Vagina (tissue), 2 donors: ENCODE measurements at regions not wholly inside any gene's neighbourhood (a gene's known extent, or its start where the extent isn't known, plus 50 kb on each side); places are given as distances from the start of the nearest gene placed in this dataset.

Source experiments
- DNase-seq, 2 donors: peaks; one replicate each; pipeline ENCODE4 v3.0.0-alpha.2; 2017; ENCODE audit errors: extremely low spot score in 2 of 2
- H3K27ac ChIP-seq: fragments of 200-600 bp; sonication (generic); one replicate; pipeline ENCODE4 v1.5.1; 2019
- H3K27me3 ChIP-seq: fragments of 200-600 bp; sonication (generic); one replicate; pipeline ENCODE4 v1.5.1; 2019
- H3K36me3 ChIP-seq, 2 donors: fragments of 200-600 bp; sonication (generic); one replicate each; pipeline ENCODE4 v1.5.1; 2017 to 2019
- H3K4me1 ChIP-seq: fragments of 200-600 bp; sonication (generic); one replicate; pipeline ENCODE4 v1.5.1; 2019
- H3K4me3 ChIP-seq, 2 donors: fragments of 200-600 bp; sonication (generic); 1 replicate in 1 of 2; 2 replicates in 1 of 2; pipeline ENCODE4 v1.5.1; 2016 to 2019
- H3K9me3 ChIP-seq: fragments of 200-600 bp; sonication (generic); one replicate; pipeline ENCODE4 v1.5.1; 2019
- CTCF ChIP-seq, 3 experiments: fragments of 450-650 bp in 2 of 3; fragments of 200-600 bp in 1 of 3; sonication (generic) in 1 of 3; IDR thresholded peaks; one replicate each; pipeline ENCODE4 v1.5.1; 2017 to 2019; ENCODE audit warnings: antibody characterized with exemption in 3 of 3, mild to moderate bottlenecking in 2 of 3, moderate library complexity in 2 of 3
- POLR2A ChIP-seq, 2 donors: fragments of 450-650 bp; IDR thresholded peaks; one replicate each; pipeline ENCODE4 v1.6.1; 2017; ENCODE audit warnings: antibody characterized with exemption in 2 of 2, mild to moderate bottlenecking in 2 of 2, moderate library complexity in 2 of 2
- POLR2AphosphoS5 ChIP-seq, 2 donors: sonication (generic); formaldehyde crosslinking; IDR thresholded peaks; one replicate each; pipeline ENCODE4 v1.9.0; 2017; ENCODE audit warnings: antibody characterized with exemption in 2 of 2, mild to moderate bottlenecking in 2 of 2, low read depth in 1 of 2; ENCODE audit not compliant: insufficient read depth in 1 of 2
- intact Hi-C: fragments of 100-400 bp; cut with DNase I; formaldehyde crosslinking; loops from one replicate; pipeline ENCODE4 v1.15.1; 2023

- DNase-seq: no peak
- H3K4me1 ChIP-seq: no peaks in the 10 kb centered on the region
- no peaks in the 10 kb centered on the region for H3K9me3 ChIP-seq
- H3K27me3 ChIP-seq: no peaks in the 10 kb centered on the region
- intact Hi-C loops: no loop called here
- no peak overlapping the region for H3K4me3 ChIP-seq
- no peak overlapping the region for H3K27ac ChIP-seq
- no peaks in the 10 kb centered on the region for H3K36me3 ChIP-seq
- TF ChIP-seq CTCF (IDR thresholded peaks at IDR 0.05) (no peak), POLR2A (IDR thresholded peaks at IDR 0.05) (no peak), POLR2AphosphoS5 (IDR thresholded peaks at IDR 0.05; ENCODE audit: insufficient read depth in 1 of 2, low read depth in 1 of 2) (no peak)
Observed at GRCh38 chr12:113573148-113573547, 101.5 kb upstream of the LHX5 start.

- no peaks in the 10 kb centered on the region for H3K27me3 ChIP-seq
- intact Hi-C loops: no loop called here
Observed at GRCh38 chr12:113571713-113572112, 100.0 kb upstream of the LHX5 start.

GRCh38 chr12:113569806-113570205 is 98.1 kb upstream of the LHX5 start:
- no peaks in the 10 kb centered on the region for H3K4me1 ChIP-seq
- TF ChIP-seq POLR2A (IDR thresholded peaks at IDR 0.05) (no peak), CTCF (IDR thresholded peaks at IDR 0.05) (no peak), POLR2AphosphoS5 (IDR thresholded peaks at IDR 0.05; ENCODE audit: insufficient read depth in 1 of 2, low read depth in 1 of 2) (no peak)
- H3K27ac ChIP-seq: no peak overlapping the region
- H3K4me3 ChIP-seq: no peak overlapping the region
- intact Hi-C loops: no loop called here
- no peaks in the 10 kb centered on the region for H3K9me3 ChIP-seq
- H3K27me3 ChIP-seq: no peaks in the 10 kb centered on the region
- H3K36me3 ChIP-seq: no peaks in the 10 kb centered on the region
- no peak for DNase-seq

More at GRCh38 chr12:113571713-113572112, 100.0 kb upstream of the LHX5 start:
- Histone ChIP-seq H3K27ac (no peak overlapping the region), H3K4me1 (no peaks in the 10 kb centered on the region), H3K9me3 (no peaks in the 10 kb centered on the region), H3K4me3 (no peak overlapping the region), H3K36me3 (no peaks in the 10 kb centered on the region)
- TF ChIP-seq POLR2A (IDR thresholded peaks at IDR 0.05) (no peak), POLR2AphosphoS5 (IDR thresholded peaks at IDR 0.05; ENCODE audit: insufficient read depth in 1 of 2, low read depth in 1 of 2) (no peak), CTCF (IDR thresholded peaks at IDR 0.05) (no peak)
- no peak for DNase-seq

- intact Hi-C loops: no loop called here
- H3K4me3 ChIP-seq: no peak overlapping the region
- DNase-seq: no peak
- H3K4me1 ChIP-seq: no peaks in the 10 kb centered on the region
- H3K36me3 ChIP-seq: no peaks in the 10 kb centered on the region
- H3K27ac ChIP-seq: no peak overlapping the region
- no peaks in the 10 kb centered on the region for H3K27me3 ChIP-seq
- TF ChIP-seq POLR2AphosphoS5 (IDR thresholded peaks at IDR 0.05; ENCODE audit: insufficient read depth in 1 of 2, low read depth in 1 of 2) (no peak), CTCF (IDR thresholded peaks at IDR 0.05) (no peak), POLR2A (IDR thresholded peaks at IDR 0.05) (no peak)
- H3K9me3 ChIP-seq: no peaks in the 10 kb centered on the region
Observed at GRCh38 chr12:113568021-113568420, 96.3 kb upstream of the LHX5 start.

GRCh38 chr12:113565368-113565767 is 93.7 kb upstream of the LHX5 start:
- no peaks in the 10 kb centered on the region for H3K9me3 ChIP-seq
- intact Hi-C loops: no loop called here

More at GRCh38 chr12:113565368-113565767, 93.7 kb upstream of the LHX5 start:
- TF ChIP-seq POLR2AphosphoS5 (IDR thresholded peaks at IDR 0.05; ENCODE audit: insufficient read depth in 1 of 2, low read depth in 1 of 2): no peak
- TF ChIP-seq POLR2A (IDR thresholded peaks at IDR 0.05): no peak
- TF ChIP-seq CTCF (IDR thresholded peaks at IDR 0.05): no peak
- DNase-seq: no peak
- no peak overlapping the region for H3K27ac ChIP-seq
- no peaks in the 10 kb centered on the region for H3K4me1 ChIP-seq
- H3K4me3 ChIP-seq: no peak overlapping the region
- no peaks in the 10 kb centered on the region for H3K27me3 ChIP-seq
- no peaks in the 10 kb centered on the region for H3K36me3 ChIP-seq
